Spleen (tissue), 7 donors: ENCODE measurements at regions not wholly inside any gene's neighbourhood (a gene's known extent, or its start where the extent isn't known, plus 50 kb on each side); places are given as distances from the start of the nearest gene placed in this dataset.

Experiments used
- POLR2AphosphoS5 ChIP-seq, 3 donors: sonication (generic); formaldehyde crosslinking; IDR thresholded peaks; one replicate each; pipeline ENCODE4 v1.5.1; 2017; ENCODE audit warnings: antibody characterized with exemption in 3 of 3
- TF ChIP-seq, protein P1 (sequence below), 11 experiments: fragments of 200-600 bp in 7 of 11; fragments of 450-650 bp in 4 of 11; sonication (generic) in 4 of 11; IDR thresholded peaks in 8 of 11; conservative IDR thresholded peaks in 3 of 11; 1 replicate in 7 of 11; 2 replicates in 4 of 11; pipeline versions ENCODE4 v1.4.0 to v1.8.0; 2016 to 2021; ENCODE audit warnings: antibody characterized with exemption in 11 of 11, inconsistent platforms in 4 of 11, mild to moderate bottlenecking in 1 of 11
- donor health status: DM: no; HTN: no; CAD: no; lungs with moderate emphysema.
- donor health status: DM: no; HTN: no; CAD: no.
- donor health status: DM: no; HTN: no; CAD: no.

DNA sequence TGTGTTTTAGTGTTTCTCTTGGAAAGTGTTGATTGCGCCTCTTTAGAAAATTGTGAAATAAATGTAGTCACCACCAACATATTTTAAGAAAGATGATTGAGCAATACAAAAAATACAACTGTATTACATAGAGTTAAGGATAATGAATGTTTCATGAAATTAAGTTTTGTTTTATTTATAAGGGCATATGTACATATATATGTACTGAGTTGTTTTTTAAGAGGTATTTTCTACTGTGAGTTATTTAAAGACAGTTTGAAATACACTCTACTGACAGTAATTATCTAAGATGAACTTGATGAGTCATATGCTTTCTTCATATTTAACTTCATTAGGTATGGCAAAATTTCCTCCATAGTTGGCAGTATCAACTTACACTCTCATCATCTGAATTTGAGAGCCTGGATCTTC lies 411.7 kb downstream of the HS3ST3B1 start:
- no peak for TF ChIP-seq POLR2AphosphoS5 (IDR thresholded peaks at IDR 0.05)
- TF ChIP-seq, protein P1, sequence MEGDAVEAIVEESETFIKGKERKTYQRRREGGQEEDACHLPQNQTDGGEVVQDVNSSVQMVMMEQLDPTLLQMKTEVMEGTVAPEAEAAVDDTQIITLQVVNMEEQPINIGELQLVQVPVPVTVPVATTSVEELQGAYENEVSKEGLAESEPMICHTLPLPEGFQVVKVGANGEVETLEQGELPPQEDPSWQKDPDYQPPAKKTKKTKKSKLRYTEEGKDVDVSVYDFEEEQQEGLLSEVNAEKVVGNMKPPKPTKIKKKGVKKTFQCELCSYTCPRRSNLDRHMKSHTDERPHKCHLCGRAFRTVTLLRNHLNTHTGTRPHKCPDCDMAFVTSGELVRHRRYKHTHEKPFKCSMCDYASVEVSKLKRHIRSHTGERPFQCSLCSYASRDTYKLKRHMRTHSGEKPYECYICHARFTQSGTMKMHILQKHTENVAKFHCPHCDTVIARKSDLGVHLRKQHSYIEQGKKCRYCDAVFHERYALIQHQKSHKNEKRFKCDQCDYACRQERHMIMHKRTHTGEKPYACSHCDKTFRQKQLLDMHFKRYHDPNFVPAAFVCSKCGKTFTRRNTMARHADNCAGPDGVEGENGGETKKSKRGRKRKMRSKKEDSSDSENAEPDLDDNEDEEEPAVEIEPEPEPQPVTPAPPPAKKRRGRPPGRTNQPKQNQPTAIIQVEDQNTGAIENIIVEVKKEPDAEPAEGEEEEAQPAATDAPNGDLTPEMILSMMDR (IDR thresholded peaks at IDR 0.05 in 8 of 11, conservative IDR thresholded peaks at IDR 0.05 in 3 of 11), result no peak
